ENCODE measurements at regions not wholly inside any gene's neighbourhood (a gene's known extent, or its start where the extent isn't known, plus 50 kb on each side); places are given as distances from the start of the nearest gene placed in this dataset.

DNA sequence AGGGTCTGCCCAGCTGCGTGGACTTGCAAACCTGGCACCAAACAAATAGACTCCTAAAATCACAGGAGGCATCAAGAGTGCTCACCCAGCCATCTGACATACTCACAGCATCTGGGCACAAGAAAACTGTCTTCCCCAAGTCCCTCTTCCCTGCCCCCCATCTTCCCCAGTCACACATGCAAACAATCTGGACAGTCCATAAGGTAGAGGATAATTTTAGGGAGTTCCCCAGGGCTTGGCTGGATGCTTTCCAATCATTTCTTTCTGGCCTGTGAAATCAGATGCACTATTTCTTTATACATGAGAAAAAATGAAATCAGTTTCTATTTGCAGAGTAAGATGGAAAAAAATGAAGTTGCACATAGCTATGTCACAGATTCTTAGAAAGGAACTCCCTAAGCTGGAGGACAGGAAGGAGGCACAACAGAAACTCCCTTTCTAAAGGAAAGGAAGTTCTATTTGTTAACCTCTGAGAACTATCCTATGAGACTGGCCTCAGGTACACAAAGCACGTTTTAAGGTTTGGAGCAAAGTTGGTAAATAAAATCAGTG lies 342.3 kb downstream of the HNRNPD start:
- no peak for DNase-seq (ENCODE audit: low read depth in 2 of 2)

DNA sequence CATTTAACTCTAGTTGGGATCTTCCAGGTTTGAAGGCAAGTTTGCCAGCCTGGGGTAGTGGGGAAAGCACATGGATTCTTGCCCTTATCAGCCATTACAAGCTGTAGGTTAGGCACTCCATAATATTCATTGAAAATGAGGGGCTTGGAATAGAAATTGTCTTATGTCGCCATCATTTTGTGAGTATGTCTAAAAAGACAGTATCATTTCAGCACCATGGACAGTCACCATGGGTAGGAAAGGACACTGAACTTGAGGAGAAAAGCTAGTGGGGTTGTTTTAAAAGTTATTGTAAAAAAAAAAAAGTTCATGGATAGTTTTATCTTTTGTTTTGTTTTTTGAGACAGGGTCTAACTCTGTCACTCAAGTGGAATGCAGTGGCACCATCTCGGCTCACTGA lies 356.1 kb downstream of the HNRNPD start:
- DNase-seq (ENCODE audit: low read depth in 2 of 2) = no peak

DNA sequence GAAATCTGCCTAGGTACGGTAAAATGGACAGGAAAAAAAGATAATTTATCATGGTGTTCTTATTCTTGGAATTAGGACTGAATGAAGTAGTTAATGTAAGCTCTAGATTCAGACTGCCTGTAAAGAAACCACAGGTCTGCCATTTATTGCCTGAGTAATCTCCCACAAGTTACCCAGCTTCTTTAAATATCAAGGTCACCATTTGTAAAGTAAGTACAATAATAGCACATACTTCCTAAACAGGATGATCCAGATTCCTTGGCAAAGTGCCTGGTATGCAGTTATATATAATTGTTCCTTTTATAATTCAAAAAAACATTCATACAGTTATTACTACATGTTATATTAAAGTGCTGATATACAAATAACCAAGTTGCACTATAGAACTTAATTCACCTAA lies 368.6 kb downstream of the HNRNPD start:
- DNase-seq (ENCODE audit: low read depth in 2 of 2) = no peak

DNA sequence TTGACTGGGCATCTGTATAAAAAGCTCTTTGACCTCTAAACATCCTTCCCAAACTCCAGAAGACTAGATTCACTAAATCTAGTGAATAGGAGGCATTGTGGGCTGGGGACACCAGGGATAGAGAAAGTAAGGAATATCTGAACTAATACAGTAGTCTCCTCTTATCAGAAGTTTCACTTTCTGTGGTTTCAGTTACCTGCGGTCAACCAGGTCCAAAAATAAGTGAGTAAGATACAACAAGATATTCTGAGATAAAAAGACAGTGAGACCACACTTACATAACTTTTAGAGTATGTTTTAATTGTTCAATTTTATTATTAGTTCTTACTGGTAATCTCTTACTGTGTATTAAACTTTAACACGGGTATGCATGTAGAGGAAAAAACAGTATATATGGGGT lies 376.5 kb downstream of the HNRNPD start:
- DNase-seq (ENCODE audit: low read depth in 2 of 2) = no peak

DNA sequence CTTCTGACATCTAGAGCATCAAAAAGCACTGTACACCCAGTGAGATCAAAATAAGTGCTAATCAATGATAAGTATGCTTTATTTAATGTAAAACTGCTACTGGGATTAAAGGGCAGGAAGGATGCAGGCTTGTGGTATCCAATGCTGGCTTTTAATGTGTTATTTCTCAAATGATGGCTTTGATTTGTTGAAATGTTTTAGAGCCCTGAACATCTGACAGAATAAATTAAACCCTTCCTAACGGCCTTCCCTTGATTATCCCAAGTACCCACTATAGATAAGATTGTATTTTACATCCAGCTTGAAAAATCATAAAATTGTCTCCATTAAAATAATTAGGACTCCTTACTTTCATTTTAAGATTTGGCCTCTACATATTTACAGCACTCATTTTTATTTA lies 382.9 kb downstream of the HNRNPD start:
- no peak for DNase-seq (ENCODE audit: low read depth in 2 of 2)

DNA sequence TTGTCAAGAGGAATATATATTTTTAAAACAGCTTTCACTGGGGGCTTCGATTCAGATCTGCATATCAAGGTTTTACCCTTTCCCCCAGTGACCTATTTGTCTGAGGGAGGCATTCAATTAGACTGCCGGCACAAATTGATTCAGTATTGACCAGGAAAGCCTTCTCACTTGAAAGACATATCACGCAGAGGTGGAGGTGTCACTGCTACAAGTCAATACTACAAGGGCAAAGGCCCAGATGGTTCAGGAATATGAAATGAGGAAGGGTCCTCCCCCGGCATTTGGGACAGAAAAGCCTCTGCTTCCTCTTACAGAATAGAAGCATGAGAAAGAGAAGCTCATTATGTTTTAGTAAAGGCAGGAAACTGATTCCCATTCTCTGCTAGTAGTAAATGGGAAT lies 383.6 kb downstream of the HNRNPD start:
- DNase-seq (ENCODE audit: low read depth in 2 of 2) = no peak

DNA sequence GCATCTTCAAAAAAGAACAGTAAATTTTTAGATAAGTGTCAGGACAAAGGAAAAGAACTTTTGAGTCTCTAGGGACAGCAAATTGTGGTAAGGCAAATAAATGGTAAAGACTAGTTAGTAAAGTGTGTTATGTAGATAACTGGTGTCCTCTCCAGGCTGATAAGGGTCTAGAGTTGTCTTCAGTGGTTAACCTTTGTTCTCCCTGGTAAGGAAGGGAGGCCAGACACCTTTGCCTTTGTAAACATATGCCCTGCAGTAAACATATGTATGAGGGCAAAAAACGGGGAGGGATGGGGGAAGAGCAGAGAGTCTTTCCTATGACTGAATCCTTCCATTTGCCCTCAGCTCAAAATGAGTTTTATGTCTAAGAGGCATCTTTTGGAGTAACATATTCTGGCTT lies 384.6 kb downstream of the HNRNPD start:
- no peak for DNase-seq (ENCODE audit: low read depth in 2 of 2)

DNA sequence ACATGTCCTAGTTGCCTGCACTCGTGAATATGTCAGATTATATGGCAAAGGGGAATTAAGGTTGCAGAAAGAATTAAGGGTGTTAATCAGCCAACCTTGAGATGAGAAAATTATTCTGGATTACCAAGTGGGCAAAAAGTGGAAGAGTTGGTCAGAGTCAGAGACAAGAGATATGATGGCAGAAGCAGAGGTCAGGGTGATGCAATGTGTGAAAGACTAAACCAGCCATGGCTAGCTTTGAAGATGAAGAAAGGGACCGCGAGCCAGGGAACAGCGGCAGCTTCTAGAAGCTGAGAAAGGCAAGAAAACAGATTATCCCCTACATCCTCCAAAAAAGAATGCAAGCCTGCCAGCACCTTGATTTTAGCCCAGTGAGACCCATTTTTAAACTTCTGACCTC lies 385.6 kb downstream of the HNRNPD start:
- no peak for DNase-seq (ENCODE audit: low read depth in 2 of 2)

DNA sequence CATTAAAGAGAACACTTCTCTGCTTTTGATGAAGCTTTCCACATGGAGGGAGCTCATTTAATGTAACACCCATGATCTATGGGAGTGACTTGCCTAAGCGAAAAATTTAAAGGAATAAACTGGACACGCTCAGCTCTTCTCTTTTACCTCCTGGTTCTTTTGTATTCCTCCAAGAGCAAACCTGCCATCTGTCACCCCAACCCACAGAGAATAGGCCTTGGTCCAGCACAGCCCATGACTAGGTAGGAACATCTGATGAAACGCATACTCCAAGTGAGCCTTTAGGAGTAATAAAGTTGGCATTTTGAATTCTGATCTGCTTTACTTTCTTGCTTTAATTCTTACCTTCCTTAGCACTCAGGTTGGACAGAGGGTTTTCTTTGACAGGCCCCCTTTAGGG lies 389.0 kb downstream of the HNRNPD start:
- no peak for DNase-seq (ENCODE audit: low read depth in 2 of 2)

DNA sequence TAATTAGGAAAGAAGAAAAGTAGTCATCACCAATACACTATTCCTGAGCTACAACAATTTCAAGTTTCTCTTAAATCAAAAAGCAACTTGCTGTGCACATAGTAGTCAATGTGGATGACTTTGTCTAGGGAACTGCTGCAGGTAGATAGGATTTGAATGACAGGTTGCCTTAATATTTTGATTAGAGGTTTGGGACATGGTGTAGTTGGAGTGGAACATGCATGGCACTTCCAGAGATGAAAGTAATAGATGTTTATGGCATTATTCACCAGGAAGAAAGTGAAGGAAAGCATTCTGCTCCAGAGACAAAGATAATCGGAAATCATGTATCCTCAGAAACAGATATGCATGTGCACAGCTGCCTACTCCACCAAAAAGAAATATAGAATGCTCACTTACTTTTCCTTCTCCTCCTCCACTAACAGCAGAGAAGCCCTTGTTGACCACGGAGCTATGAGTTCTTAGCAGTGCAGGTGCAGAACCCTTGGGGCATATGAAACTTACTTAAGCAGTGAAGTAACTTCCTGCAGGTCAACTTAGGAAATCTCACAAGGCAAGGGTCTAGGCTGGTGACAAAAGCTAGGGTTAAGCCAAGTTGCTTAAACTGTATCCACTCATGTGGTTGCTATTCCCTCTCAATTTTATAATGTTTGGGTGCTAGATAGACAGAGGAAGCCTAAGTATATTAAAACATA lies 390.8 kb downstream of the HNRNPD start:
- no peak for DNase-seq (ENCODE audit: low read depth in 2 of 2)

DNA sequence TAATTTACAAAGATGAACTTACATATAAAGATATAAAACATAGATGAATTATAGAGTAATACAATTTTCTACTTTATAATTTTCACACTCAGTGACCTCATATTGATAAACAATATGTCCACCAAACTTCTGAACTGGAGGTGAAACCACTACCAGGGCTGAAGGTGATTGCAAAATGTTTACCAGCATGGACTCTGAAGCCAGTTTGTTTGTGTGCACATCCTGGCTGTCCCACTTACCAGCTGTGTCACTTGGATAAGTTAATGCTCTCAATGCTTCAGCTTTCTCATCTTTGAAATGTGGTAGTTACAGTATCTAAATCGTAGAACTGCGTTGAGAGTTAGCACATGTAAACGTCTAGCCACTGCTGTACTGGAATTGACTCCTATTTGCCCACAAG lies 392.6 kb downstream of the HNRNPD start:
- DNase-seq (ENCODE audit: low read depth in 2 of 2) = no peak

DNA sequence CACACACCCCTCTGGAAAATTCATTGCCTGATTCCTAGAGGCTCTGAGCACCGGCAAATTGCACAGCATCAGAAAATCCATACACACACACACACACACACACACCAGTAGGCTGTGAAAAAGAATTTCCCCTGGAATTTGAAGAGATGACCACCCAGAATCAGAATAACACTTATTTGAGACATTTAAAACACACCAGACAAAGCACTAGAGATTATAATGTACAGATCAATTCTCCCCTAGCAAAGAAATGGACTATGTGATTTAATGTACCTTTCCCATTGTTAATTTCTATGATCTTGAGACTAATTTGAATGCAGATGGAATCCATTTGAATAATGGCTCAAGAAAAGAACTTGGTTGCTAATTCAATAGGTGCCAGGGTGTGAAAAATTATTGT lies 399.3 kb downstream of the HNRNPD start:
- DNase-seq (ENCODE audit: low read depth in 2 of 2) = no peak

DNA sequence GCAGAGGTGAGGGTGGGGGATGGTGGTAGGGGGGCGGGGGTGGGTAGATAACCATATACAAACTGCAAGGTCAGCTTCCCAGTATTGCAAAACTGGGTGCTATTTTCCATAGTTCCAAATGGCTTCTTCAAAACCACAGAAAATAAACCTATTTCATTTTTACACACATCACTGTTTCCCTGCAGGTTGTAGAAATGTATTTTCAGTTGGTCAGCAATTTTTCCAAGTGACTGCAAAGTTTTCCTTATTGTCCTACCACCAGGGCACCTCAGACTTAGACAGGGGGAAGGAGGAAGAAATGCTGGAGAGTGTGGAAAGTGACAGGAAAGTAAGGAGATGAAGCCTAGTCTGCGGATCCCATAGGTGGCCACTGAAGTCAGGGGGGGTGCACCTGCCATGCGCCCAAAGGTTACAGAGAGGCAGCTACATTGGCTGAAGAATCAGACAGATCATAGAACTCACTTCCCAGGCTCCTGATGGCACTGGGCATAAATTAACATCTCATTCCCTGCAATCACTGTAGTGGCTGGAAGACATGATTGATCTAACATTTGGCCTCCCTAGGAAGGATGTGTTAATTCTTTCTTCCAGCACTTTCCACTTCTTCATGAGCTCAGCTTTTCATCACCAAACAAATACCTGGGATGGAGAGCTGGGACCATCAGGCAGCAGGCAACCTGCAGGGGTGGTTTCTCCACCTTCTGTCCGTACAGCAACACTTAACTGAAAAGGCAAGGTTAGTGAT lies 402.0 kb downstream of the HNRNPD start:
- no peak for DNase-seq (ENCODE audit: low read depth in 2 of 2)

DNA sequence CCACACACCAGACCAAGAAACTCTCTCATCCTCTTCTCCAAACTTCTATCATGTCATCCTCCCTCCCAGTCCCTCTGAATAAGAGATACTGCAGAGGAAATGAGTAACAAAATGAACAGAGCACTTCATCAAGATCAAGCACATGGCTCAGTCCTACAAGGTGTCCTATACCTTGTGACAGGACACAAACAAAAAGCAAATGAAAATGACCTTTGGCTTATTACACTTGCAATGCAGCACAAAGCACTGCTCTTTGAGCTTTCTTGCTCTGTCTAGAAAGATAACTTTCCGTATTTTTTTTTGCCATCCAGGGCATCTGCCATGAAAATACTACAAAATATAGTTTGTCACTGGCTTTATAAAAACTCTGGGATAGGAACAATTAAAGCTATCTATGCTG lies 402.7 kb downstream of the HNRNPD start:
- DNase-seq (ENCODE audit: low read depth in 2 of 2) = no peak

DNA sequence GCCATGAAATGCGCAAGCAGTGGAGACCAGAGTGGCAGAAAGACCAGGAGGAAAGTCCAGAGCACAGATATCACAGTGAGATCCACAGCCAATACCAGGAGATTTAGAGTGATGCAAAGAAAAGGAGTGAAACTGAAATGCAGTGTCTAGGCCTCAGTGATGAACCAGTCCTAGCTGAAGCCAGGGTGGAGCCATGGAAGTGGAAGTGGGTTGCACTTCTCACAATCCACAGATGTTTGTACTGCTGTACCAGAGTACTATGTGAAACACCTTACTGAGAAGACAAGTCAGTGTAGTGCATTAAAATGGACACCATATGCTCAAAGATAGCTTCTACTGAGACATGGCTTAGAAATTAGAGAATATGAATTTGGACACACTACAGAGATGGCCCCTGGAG lies 403.3 kb downstream of the HNRNPD start:
- DNase-seq (ENCODE audit: low read depth in 2 of 2) = no peak

DNA sequence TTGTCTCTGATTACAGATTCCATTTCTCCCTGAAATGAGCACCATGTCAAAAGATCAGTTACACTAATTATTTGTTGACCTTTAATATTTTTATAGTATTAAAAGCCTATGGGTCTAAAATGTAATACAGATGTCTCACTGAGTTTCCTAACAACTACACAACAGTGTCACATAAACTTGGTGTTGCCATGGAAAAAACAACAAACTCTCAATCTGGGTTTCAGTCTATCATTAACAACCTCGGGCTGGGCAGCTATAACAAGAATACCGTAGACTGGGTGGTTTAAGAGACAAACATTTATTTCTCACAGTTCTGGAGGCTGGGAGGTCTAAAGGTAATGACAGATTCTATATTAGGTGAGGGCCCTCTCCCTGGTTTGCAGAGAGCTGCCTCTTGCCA lies 407.1 kb downstream of the HNRNPD start:
- DNase-seq (ENCODE audit: low read depth in 2 of 2) = no peak

DNA sequence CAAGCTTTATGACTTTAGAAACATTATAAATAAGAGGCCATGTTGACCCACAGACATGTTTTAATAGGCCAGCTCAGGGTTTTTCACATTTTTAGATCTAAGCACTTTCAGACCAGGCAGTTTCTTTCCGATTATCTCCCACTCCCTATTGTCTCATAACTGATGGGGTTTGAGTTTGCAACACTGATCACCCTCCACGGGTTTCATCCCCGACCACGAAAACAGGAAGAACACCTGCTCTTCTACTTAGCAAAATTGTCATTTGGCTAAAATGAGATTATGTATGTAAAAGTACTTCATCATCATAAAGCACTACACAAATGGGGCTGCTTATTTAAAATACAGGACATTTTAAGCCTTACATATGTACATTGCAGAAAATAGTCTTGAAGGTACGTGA lies 407.9 kb downstream of the HNRNPD start:
- DNase-seq (ENCODE audit: low read depth in 2 of 2) = no peak

DNA sequence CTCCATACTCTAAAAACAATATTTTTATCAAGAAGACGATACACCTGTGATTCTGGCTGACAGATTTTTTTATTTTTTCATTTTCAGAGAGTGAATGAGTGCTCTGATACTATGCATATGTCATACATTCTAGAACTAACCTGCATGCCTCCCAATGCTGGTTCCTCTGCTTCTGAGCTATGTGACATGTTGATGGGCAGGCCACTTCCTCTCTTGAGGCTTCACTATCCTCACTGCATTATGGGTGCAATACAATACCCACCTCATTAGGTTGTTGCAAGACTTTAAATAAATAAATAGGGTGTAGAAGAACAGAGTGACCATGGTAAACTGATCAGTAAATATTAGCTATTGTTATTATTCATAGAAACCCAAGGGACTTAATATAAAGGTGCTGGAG lies 408.3 kb downstream of the HNRNPD start:
- no peak for DNase-seq (ENCODE audit: low read depth in 2 of 2)

DNA sequence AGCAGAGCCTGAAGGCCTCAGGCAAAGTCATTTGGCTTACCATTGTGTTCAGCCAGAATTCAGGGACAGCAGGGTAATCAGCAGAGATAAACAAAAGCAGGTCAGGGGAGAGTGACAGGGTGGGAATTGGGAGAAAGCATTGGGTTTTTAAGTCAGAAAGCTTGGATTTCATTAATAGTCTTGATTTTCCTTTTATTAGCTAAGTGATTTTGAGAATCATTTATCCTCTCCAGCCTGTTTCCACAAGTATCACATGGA lies 410.1 kb downstream of the HNRNPD start:
- no peak for DNase-seq (ENCODE audit: low read depth in 2 of 2)

DNA sequence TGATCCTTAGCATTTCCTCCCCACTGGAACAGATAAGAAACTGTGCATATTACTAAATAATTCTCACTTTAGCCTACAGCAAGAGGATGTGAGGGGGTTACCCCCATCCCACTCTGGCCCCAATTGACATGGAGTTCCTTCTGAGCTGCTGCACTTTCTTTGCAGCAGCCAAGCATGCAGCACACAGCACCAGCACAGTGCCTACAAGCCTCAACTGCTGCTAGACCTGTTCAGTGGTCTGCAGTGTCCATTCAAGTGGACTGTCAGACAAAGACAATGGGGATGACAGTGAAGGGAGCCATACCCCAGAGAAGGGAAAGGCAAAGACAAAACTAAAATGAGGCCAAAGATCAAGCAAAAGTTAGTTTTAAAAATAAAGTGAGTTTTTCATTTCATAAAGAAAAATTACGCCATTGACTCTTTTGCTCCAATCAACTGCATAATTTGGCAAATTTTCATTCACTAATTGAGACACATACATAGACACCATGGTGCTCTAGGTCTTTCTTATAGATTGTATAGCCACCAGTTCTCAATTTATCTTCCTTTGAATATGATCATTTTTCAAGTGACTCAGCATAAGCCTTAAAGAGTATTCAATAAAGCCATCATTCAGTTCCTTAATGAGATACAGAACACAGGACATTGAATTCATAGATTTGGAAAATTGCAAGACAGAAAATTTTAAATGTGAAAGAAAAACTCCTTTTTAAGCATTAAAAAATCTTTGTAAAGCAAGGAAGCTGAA lies 410.6 kb downstream of the HNRNPD start:
- no peak for DNase-seq (ENCODE audit: low read depth in 2 of 2)

DNA sequence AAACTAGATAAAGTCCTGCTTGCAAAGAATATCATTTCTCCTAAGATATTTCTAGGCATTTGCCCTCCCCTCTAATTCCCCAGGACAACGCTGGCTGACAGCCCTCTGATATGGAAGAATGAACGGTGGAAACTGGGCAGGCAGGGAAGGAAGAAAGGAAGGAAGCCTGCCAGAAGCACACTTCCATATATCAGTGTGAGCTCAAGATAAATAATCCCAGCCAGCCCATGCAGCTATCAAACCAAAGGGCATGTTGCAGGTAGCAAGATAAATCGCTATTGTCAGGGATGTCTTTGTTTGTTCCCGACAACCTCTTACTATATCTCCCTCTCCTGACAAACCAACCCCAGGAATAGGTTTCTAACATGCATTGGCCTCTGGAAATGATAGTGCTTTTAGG lies 412.8 kb downstream of the HNRNPD start:
- no peak for DNase-seq (ENCODE audit: low read depth in 2 of 2)

DNA sequence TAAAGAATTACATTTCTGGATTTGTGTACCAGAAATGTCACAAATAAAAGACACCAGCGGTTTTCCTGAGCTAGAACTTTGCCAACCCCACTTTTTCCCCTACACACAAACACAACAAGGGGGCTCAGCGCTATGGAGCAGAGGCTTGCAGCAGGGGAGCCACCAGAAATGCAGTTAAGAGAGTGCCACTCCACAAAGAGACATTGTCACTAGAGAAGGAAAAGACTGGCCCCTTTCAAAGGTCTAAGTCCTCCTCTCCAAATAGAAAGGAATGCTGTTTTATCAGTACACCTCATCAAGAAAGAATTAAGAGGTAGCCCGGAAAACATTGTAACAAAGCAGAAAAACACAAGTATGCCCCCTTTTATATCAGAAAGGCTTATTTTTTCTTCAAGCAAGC lies 419.5 kb downstream of the HNRNPD start:
- DNase-seq (ENCODE audit: low read depth in 2 of 2) = no peak

DNA sequence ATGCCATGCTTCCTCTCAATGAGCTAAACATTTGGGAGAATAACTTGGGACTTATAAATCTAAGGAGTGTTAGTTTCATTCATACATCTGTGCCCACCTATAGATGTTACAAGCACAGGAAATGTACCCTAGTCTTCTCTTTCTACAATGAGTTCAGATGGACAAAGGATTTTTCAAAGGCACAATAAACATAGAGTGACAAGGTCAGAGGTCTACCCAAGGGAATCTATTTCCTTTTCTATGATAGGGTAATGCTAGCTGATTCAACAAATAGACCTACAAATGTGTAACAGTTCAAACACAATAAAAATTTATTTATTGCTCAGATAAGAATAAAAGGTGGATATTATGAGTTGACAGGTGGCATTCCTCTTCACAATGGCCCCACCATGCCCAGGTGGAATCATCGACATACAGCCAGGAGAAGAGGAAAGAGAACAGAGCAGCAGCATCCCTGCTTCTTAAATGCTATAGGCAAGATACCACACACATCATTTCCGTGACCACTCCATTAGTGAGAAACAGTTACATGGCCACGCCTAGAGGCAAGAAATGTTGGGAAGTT lies 421.8 kb downstream of the HNRNPD start:
- no peak for DNase-seq (ENCODE audit: low read depth in 2 of 2)

Data from stimulated activated CD8-positive, alpha-beta memory T cell treated with anti-CD3 and anti-CD28 coated beads, Interleukin-7, amount 100 ng/mL, for 4 hours (primary cell).